Activated B cell treated with CpG ODN at 0.5 μM for 24 hours (primary cell): ENCODE measurements at regions not wholly inside any gene's neighbourhood (a gene's known extent, or its start where the extent isn't known, plus 50 kb on each side); places are given as distances from the start of the nearest gene placed in this dataset.

Source experiments
- ATAC-seq: fragments of 200-7000 bp; cut with Tn5 transposase; one replicate; pipeline ENCODE4 v1.10.0; 2021; ENCODE audit warnings: low read depth, mild to moderate bottlenecking, moderate library complexity
- CTCF ChIA-PET: fragments of 350-600 bp; sonication (Branson Sonifier 250); formaldehyde crosslinking; loops from one replicate; lab custom pipeline; 2021; ENCODE audit warnings: antibody characterized with exemption; lab: Charles Lee
- POLR2A ChIA-PET: fragments of 350-600 bp; sonication (Branson Sonifier 250); formaldehyde crosslinking; loops from one replicate; lab custom pipeline; 2021; ENCODE audit warnings: antibody characterized with exemption; lab: Charles Lee
- DNase-seq: peaks from one replicate; pipeline ENCODE4 v3.0.0; 2022
- H3K27ac Mint-ChIP-seq: one replicate; pipeline ENCODE4 v1.8.0; 2020; ENCODE audit warnings: mixed read lengths
- H3K27me3 Mint-ChIP-seq: one replicate; pipeline ENCODE4 v1.8.0; 2021; ENCODE audit warnings: mixed read lengths
- H3K36me3 Mint-ChIP-seq: one replicate; pipeline ENCODE4 v1.8.0; 2021; ENCODE audit warnings: low read depth, mixed read lengths
- H3K4me1 Mint-ChIP-seq: one replicate; pipeline ENCODE4 v1.8.0; 2021; ENCODE audit warnings: mixed read lengths
- H3K4me3 Mint-ChIP-seq: one replicate; pipeline ENCODE4 v1.8.0; 2020; ENCODE audit warnings: mild to moderate bottlenecking, mixed read lengths
- H3K9me3 Mint-ChIP-seq: one replicate; pipeline ENCODE4 v1.8.0; 2020; ENCODE audit warnings: mixed read lengths
- intact Hi-C: fragments of 100-400 bp; cut with micrococcal nuclease; formaldehyde crosslinking; loops from one replicate; pipeline ENCODE4 v1.15.1; 2024
- TF ChIP-seq, protein P1 (sequence below): fragments of 200-600 bp; IDR thresholded peaks from one replicate; pipeline ENCODE4 v1.8.0; 2022; ENCODE audit warnings: antibody characterized with exemption, mild to moderate bottlenecking

GRCh38 chr6:71049198-71049770 is 92.4 kb upstream of the B3GAT2 start:
- Mint-ChIP-seq H3K27ac (no peak overlapping the region), H3K9me3 (no peaks in the 10 kb centered on the region), H3K36me3 (no peaks in the 10 kb centered on the region), H3K4me3 (no peak overlapping the region), H3K27me3 (peaks cover 3% of the 10 kb centered on the region), H3K4me1 (no peaks in the 10 kb centered on the region)
- DNase-seq (no peak), ATAC-seq (no peak)
- TF ChIP-seq, protein P1, sequence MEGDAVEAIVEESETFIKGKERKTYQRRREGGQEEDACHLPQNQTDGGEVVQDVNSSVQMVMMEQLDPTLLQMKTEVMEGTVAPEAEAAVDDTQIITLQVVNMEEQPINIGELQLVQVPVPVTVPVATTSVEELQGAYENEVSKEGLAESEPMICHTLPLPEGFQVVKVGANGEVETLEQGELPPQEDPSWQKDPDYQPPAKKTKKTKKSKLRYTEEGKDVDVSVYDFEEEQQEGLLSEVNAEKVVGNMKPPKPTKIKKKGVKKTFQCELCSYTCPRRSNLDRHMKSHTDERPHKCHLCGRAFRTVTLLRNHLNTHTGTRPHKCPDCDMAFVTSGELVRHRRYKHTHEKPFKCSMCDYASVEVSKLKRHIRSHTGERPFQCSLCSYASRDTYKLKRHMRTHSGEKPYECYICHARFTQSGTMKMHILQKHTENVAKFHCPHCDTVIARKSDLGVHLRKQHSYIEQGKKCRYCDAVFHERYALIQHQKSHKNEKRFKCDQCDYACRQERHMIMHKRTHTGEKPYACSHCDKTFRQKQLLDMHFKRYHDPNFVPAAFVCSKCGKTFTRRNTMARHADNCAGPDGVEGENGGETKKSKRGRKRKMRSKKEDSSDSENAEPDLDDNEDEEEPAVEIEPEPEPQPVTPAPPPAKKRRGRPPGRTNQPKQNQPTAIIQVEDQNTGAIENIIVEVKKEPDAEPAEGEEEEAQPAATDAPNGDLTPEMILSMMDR, result no peak
- intact Hi-C loops, result no loop called here
- CTCF ChIA-PET, result no interaction called here
- POLR2A ChIA-PET, result no interaction called here

DNA sequence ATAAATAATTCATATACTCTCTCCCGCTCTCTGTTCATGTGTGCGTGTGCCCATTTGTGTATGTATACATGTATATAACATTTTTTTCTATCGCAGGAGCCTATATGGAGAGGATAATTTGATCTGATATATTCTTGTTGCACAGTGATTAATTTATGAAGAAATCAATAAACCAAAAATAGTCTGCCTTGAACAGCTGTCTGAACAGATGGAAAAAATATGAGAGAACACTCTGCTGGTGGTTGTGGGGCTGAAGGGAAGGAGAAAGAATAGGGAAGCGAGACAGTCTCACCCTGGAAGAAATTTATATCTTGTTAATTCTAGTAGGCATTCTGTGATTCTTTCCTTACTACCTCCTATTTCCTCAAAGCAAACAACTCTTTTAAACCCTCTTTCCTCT is 96.6 kb upstream of the B3GAT2 start:
- Mint-ChIP-seq H3K9me3 (no peaks in the 10 kb centered on the region), H3K36me3 (no peaks in the 10 kb centered on the region), H3K27ac (no peak overlapping the region), H3K4me1 (no peaks in the 10 kb centered on the region), H3K4me3 (no peak overlapping the region), H3K27me3 (peaks cover 3% of the 10 kb centered on the region)
- TF ChIP-seq, protein P1, result no peak
- POLR2A ChIA-PET, result no interaction called here
- no peak for ATAC-seq
- CTCF ChIA-PET, result no interaction called here
- no peak for DNase-seq
- intact Hi-C loops, result no loop called here

DNA sequence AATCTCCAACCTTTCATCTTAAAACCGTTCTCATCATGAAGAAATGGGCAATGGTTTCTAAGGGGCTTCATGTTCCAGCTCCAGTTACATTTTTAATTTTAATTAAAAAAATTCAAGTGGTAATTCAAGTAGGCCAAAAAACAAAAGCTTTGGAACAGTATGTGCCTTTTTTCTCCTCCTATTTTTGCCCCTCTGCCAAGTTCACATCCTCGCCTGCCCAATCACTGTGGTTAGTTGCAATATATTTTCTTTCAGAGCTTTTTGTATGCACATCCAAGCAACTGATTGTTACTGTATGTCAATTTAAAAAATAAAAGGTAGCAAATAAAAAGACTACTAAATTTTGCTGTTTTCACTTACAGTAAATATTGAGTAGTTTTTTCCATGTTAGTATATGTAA is 99.8 kb upstream of the B3GAT2 start:
- Mint-ChIP-seq H3K36me3 (no peaks in the 10 kb centered on the region), H3K4me3 (no peak overlapping the region), H3K27ac (no peak overlapping the region), H3K9me3 (no peaks in the 10 kb centered on the region), H3K4me1 (no peaks in the 10 kb centered on the region), H3K27me3 (no peaks in the 10 kb centered on the region)
- intact Hi-C loops, result no loop called here
- POLR2A ChIA-PET, result no interaction called here
- ATAC-seq, result no peak
- CTCF ChIA-PET, result no interaction called here
- DNase-seq, result no peak
- TF ChIP-seq, protein P1, result no peak

DNA sequence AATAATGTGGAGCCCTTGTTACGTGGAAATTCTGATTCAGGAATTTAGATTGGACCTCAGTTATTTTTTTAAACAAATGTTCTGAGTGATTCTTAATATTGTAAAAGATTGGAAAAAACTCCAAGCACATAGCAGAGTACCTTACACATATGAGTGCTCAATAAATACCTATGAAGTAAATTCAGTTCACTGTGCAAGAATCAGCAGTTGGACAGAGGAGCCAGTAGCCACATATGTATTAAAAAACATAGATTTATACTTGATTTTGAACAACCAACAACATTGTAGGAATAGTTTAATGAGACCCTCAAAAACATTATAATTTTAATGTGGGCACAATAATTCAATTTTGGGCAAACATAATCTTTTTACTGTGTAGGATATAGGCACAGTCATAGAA is 109.3 kb upstream of the B3GAT2 start:
- CTCF ChIA-PET, result no interaction called here
- no peak for DNase-seq
- Mint-ChIP-seq H3K27ac (no peak overlapping the region), H3K9me3 (peaks cover 2% of the 10 kb centered on the region), H3K4me3 (no peak overlapping the region), H3K4me1 (no peaks in the 10 kb centered on the region), H3K27me3 (peaks cover 3% of the 10 kb centered on the region), H3K36me3 (no peaks in the 10 kb centered on the region)
- POLR2A ChIA-PET, result no interaction called here
- TF ChIP-seq, protein P1, result no peak
- ATAC-seq, result no peak
- intact Hi-C loops, result no loop called here

DNA sequence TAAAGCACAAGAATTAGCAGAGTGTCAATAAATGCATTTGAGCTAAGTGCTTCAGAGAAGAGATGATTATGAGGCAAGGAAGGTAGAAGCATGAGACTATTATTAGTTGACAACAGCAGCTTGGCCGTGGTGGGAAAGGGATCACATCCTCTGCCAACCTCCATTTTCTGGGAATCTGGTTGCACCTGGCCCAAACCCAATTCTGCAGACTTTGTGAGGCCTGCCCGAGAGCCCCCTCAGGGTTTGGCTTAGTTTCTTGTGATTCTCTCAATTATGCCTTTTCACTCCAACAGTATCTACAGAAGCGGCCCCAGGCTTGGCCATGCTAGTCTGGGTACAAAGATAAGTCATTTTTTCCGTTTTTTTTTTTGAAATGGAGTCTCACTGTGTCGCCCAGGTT is 111.0 kb upstream of the B3GAT2 start:
- Mint-ChIP-seq H3K27ac (no peak overlapping the region), H3K4me1 (no peaks in the 10 kb centered on the region), H3K4me3 (no peak overlapping the region), H3K27me3 (peaks cover 3% of the 10 kb centered on the region), H3K36me3 (no peaks in the 10 kb centered on the region), H3K9me3 (no peaks in the 10 kb centered on the region)
- ATAC-seq, result no peak
- CTCF ChIA-PET, result no interaction called here
- TF ChIP-seq, protein P1, result no peak
- no peak for DNase-seq
- POLR2A ChIA-PET, result no interaction called here
- intact Hi-C loops, result no loop called here
